GM12878 (cell line): ENCODE measurements at regions not wholly inside any gene's neighbourhood (a gene's known extent, or its start where the extent isn't known, plus 50 kb on each side); places are given as distances from the start of the nearest gene placed in this dataset.

Source experiments
- ATAC-seq: fragments of 200-7000 bp; cut with Tn5 transposase; 3 replicates; pipeline ENCODE4 v1.9.1; 2020; ENCODE audit warnings: mild to moderate bottlenecking, moderate library complexity
- BruUV-seq: library from RNA; stranded (reverse); fragments of 400-500 nt; replicated peaks from 2 replicates; lab custom pipeline; 2021; lab: Mats Ljungman, UMichigan
- CTCF ChIA-PET: fragments of 300-600 bp; sonication (Branson Sonifier 250); formaldehyde crosslinking; extraction: SDS; loops from one replicate; lab custom pipeline; 2021; ENCODE audit warnings: inconsistent platforms; lab: Yijun Ruan, JAX
- POLR2A ChIA-PET: fragments of 350-600 bp; formaldehyde crosslinking; extraction: SDS; loops from one replicate; lab custom pipeline; 2021; ENCODE audit warnings: inconsistent platforms; lab: Charles Lee
- RAD21 ChIA-PET: fragments of 300-600 bp; sonication (Branson Sonifier 250); formaldehyde crosslinking; loops from one replicate; lab custom pipeline; 2023; ENCODE audit warnings: antibody characterized with exemption; ENCODE audit not compliant: unreplicated experiment; lab: Charles Lee
- SMC1A ChIA-PET: fragments of 300-600 bp; sonication (Branson Sonifier 250); formaldehyde crosslinking; loops from one replicate; lab custom pipeline; 2023; ENCODE audit not compliant: unreplicated experiment, uncharacterized antibody; lab: Charles Lee
- DNase-seq: peaks from one replicate; pipeline ENCODE4 v3.0.0-alpha.2; 2011; ENCODE audit warnings: low read depth, low spot score
- FAIRE-seq: peaks from 3 replicates; lab custom pipeline; 2011; peaks lifted over from hg19 to GRCh38; lab: Jason Lieb, UNC
- H2AFZ ChIP-seq: 2 replicates; pipeline ENCODE4 v1.6.0; 2011; ENCODE audit warnings: low read depth, low read length, control low read depth; ENCODE audit not compliant: control insufficient read depth
- H3K27ac ChIP-seq: 2 replicates; pipeline ENCODE4 v1.5.1; 2011; ENCODE audit warnings: control low read depth; ENCODE audit not compliant: control insufficient read depth, insufficient read depth
- H3K27me3 ChIP-seq, 2 experiments: replicated peaks in 1 of 2; 2 replicates each; pipeline versions ENCODE4 v1.6.0 to v1.6.1; 2011; ENCODE audit warnings: low read length in 1 of 2; ENCODE audit not compliant: control insufficient read depth in 2 of 2, insufficient read depth in 2 of 2
- H3K36me3 ChIP-seq, 2 experiments: 2 replicates each; pipeline ENCODE4 v1.5.1; 2011; ENCODE audit warnings: low read length in 1 of 2; ENCODE audit not compliant: control insufficient read depth in 2 of 2, insufficient read depth in 2 of 2
- H3K4me1 ChIP-seq: 2 replicates; pipeline ENCODE4 v1.6.1; 2011; ENCODE audit warnings: mild to moderate bottlenecking, low read length, moderate library complexity, mixed read lengths; ENCODE audit not compliant: control insufficient read depth, insufficient read depth
- H3K4me2 ChIP-seq: 2 replicates; pipeline ENCODE4 v1.6.0; 2011; ENCODE audit warnings: control low read depth; ENCODE audit not compliant: control insufficient read depth, insufficient read depth
- H3K4me3 ChIP-seq: fragments of 200-600 bp; sonication (generic); 2 replicates; pipeline ENCODE4 v1.5.1; 2016
- H3K79me2 ChIP-seq: 2 replicates; pipeline ENCODE4 v1.6.0; 2011; ENCODE audit warnings: low read length; ENCODE audit not compliant: control insufficient read depth, insufficient read depth
- H3K9ac ChIP-seq: 2 replicates; pipeline ENCODE4 v1.8.0; 2011; ENCODE audit warnings: low read length, control low read depth, mixed read lengths; ENCODE audit not compliant: control insufficient read depth, insufficient read depth
- H3K9me3 ChIP-seq: replicated peaks from 3 replicates; pipeline ENCODE4 v1.5.1; 2011; ENCODE audit warnings: mild to moderate bottlenecking, low read length; ENCODE audit not compliant: control insufficient read depth, insufficient read depth
- H4K20me1 ChIP-seq: 2 replicates; pipeline ENCODE4 v1.6.0; 2011; ENCODE audit not compliant: control insufficient read depth, insufficient read depth
- EGR1 ChIP-seq, 2 experiments: IDR thresholded peaks; 1 replicate in 1 of 2; 2 replicates in 1 of 2; pipeline ENCODE4 v1.6.1; 2011 to 2012; ENCODE audit warnings: low read depth in 2 of 2, low read length in 2 of 2, borderline replicate concordance in 1 of 2, mild to moderate bottlenecking in 1 of 2, moderate library complexity in 1 of 2
- HDAC6 ChIP-seq: fragments of 200-600 bp; sonication (generic); IDR thresholded peaks from one replicate; pipeline ENCODE4 v1.8.0; 2017; ENCODE audit warnings: antibody characterized with exemption; ENCODE audit not compliant: unreplicated experiment
- NKRF ChIP-seq: fragments of 450-650 bp; conservative IDR thresholded peaks from 2 replicates; pipeline ENCODE4 v1.6.1; 2017; ENCODE audit warnings: mild to moderate bottlenecking, moderate library complexity
- SUPT20H ChIP-seq: IDR thresholded peaks from 2 replicates; pipeline ENCODE4 v1.6.1; 2011; ENCODE audit warnings: low read depth, mild to moderate bottlenecking, low read length, moderate library complexity, borderline replicate concordance; ENCODE audit not compliant: control insufficient read depth
- ZNF384 ChIP-seq: IDR thresholded peaks from 2 replicates; pipeline ENCODE4 v1.6.1; 2012; ENCODE audit warnings: low read depth, mild to moderate bottlenecking, low read length, improper control_type of control experiment, borderline replicate concordance
- ZNF622 ChIP-seq: fragments of 450-650 bp; IDR thresholded peaks from 2 replicates; pipeline ENCODE4 v1.6.1; 2017; ENCODE audit warnings: mild to moderate bottlenecking, inconsistent platforms
- WGBS: methylation state at CpG from one replicate; pipeline ENCODE4 v1.1.6; 2016; ENCODE audit warnings: low lambda C conversion rate; ENCODE audit not compliant: insufficient replicate concordance, insufficient coverage; ENCODE audit errors: missing lambda C conversion rate; 5-methylcytosine and 5-hydroxymethylcytosine counted together
- in situ Hi-C: fragments of 300-500 bp; cut with MboI; formaldehyde crosslinking; loops from 9 replicates; pipeline ENCODE4 v1.14.3; 2018; ENCODE audit warnings: mixed read lengths
- intact Hi-C: fragments of 100-400 bp; cut with micrococcal nuclease; formaldehyde crosslinking; loops from one replicate; pipeline ENCODE4 v1.14.2; 2022; ENCODE audit not compliant: unreplicated experiment
- TF ChIP-seq, protein P1 (sequence below): fragments of 450-650 bp; IDR thresholded peaks from 2 replicates; pipeline ENCODE4 v1.6.1; 2016; ENCODE audit warnings: mild to moderate bottlenecking
- TF ChIP-seq, protein P2 (sequence below): fragments of 450-650 bp; IDR thresholded peaks from 2 replicates; pipeline ENCODE4 v1.6.1; 2018; ENCODE audit warnings: mild to moderate bottlenecking, low read depth, moderate library complexity; ENCODE audit not compliant: partially characterized antibody
- TF ChIP-seq, protein P3 (sequence below): fragments of 150-350 bp; IDR thresholded peaks from 2 replicates; pipeline ENCODE4 v1.6.1; 2014; ENCODE audit warnings: mild to moderate bottlenecking, low read depth, low read length
- TF ChIP-seq, protein P4 (sequence below): IDR thresholded peaks from 2 replicates; pipeline ENCODE4 v1.6.1; 2011; ENCODE audit warnings: low read depth, low read length, improper control_type of control experiment, borderline replicate concordance

DNA sequence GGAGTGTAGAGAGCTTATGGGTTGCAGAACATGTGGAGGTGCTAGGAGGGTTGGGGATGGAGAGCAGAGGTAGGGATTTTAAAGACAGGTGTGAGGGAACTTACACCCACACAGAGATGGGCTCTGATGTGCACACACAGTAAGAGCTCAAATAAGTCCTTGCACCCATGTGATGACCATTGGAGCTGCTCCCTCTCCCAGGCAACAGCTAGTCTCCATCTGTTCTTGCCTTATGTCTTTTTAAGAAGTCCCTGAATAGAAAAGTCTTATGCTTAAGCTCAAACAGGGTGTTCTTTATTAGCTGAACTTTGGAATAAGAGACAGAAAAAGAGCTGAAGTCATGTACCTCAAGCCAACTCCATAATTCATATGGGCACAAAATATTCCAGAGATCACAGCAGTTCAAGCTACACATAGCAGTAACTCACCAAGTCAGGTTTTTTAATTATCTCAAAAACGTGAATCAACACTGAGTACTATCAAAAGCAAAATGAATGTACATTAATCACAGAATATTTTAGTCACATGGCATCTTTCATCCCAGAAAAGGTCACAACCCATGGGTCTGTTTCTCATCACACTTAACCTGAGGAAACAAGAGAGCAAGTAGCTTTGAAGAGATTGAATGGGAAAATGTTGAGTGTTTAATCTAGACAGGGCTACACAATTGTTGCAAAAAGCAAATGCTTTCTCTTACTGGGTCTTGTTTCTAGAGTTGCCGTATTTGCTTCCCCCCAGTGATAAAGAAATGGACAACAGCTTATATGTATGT is 1513.6 kb upstream of the SEL1L start:
- no peaks in the 10 kb centered on the region for H3K27me3 ChIP-seq
- H3K79me2 ChIP-seq: no peaks in the 10 kb centered on the region
- no peak for ATAC-seq
- no peaks in the 10 kb centered on the region for H4K20me1 ChIP-seq
- 24% methylated on average over 2 of the region's 2 CpGs for WGBS
- in situ Hi-C loops: no loop called here
- no peak overlapping the region for H3K9ac ChIP-seq
- TF ChIP-seq NKRF: no peak
- TF ChIP-seq ZNF622: no peak
- no peak for TF ChIP-seq EGR1 (IDR thresholded peaks at IDR 0.05; ENCODE audit: borderline replicate concordance in 1 of 2, low read depth in 2 of 2, low read length in 2 of 2)
- TF ChIP-seq, protein P1, sequence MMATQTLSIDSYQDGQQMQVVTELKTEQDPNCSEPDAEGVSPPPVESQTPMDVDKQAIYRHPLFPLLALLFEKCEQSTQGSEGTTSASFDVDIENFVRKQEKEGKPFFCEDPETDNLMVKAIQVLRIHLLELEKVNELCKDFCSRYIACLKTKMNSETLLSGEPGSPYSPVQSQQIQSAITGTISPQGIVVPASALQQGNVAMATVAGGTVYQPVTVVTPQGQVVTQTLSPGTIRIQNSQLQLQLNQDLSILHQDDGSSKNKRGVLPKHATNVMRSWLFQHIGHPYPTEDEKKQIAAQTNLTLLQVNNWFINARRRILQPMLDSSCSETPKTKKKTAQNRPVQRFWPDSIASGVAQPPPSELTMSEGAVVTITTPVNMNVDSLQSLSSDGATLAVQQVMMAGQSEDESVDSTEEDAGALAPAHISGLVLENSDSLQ: no peak
- TF ChIP-seq, protein P2, sequence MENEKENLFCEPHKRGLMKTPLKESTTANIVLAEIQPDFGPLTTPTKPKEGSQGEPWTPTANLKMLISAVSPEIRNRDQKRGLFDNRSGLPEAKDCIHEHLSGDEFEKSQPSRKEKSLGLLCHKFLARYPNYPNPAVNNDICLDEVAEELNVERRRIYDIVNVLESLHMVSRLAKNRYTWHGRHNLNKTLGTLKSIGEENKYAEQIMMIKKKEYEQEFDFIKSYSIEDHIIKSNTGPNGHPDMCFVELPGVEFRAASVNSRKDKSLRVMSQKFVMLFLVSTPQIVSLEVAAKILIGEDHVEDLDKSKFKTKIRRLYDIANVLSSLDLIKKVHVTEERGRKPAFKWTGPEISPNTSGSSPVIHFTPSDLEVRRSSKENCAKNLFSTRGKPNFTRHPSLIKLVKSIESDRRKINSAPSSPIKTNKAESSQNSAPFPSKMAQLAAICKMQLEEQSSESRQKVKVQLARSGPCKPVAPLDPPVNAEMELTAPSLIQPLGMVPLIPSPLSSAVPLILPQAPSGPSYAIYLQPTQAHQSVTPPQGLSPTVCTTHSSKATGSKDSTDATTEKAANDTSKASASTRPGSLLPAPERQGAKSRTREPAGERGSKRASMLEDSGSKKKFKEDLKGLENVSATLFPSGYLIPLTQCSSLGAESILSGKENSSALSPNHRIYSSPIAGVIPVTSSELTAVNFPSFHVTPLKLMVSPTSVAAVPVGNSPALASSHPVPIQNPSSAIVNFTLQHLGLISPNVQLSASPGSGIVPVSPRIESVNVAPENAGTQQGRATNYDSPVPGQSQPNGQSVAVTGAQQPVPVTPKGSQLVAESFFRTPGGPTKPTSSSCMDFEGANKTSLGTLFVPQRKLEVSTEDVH: no peak
- TF ChIP-seq, protein P3, sequence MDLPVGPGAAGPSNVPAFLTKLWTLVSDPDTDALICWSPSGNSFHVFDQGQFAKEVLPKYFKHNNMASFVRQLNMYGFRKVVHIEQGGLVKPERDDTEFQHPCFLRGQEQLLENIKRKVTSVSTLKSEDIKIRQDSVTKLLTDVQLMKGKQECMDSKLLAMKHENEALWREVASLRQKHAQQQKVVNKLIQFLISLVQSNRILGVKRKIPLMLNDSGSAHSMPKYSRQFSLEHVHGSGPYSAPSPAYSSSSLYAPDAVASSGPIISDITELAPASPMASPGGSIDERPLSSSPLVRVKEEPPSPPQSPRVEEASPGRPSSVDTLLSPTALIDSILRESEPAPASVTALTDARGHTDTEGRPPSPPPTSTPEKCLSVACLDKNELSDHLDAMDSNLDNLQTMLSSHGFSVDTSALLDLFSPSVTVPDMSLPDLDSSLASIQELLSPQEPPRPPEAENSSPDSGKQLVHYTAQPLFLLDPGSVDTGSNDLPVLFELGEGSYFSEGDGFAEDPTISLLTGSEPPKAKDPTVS: no peak
- no peak for TF ChIP-seq ZNF384
- TF ChIP-seq, protein P4, sequence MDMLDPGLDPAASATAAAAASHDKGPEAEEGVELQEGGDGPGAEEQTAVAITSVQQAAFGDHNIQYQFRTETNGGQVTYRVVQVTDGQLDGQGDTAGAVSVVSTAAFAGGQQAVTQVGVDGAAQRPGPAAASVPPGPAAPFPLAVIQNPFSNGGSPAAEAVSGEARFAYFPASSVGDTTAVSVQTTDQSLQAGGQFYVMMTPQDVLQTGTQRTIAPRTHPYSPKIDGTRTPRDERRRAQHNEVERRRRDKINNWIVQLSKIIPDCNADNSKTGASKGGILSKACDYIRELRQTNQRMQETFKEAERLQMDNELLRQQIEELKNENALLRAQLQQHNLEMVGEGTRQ: no peak
- no peak for TF ChIP-seq SUPT20H
- TF ChIP-seq HDAC6: no peak
- POLR2A ChIA-PET: no interaction called here
- CTCF ChIA-PET: no interaction called here
- SMC1A ChIA-PET: interaction anchor here (1.5 kb wide), 1 partner anchor 25 kb away, joined by 3 read pairs; no protein-coding TSS in a partner anchor
- H3K27ac ChIP-seq: no peak overlapping the region
- no peak overlapping the region for H3K4me2 ChIP-seq
- no peak for FAIRE-seq
- RAD21 ChIA-PET: no interaction called here
- BruUV-seq: no TSS peak
- H2AFZ ChIP-seq: no peak overlapping the region
- DNase-seq: no peak
- no peaks in the 10 kb centered on the region for H3K9me3 ChIP-seq
- intact Hi-C loops: no loop called here
- H3K4me3 ChIP-seq: no peak overlapping the region
- no peaks in the 10 kb centered on the region for H3K36me3 ChIP-seq
- H3K4me1 ChIP-seq: no peaks in the 10 kb centered on the region
